Suppressor macrophage treated with lipopolysaccharide for 4 hours (primary cell): ENCODE measurements at regions not wholly inside any gene's neighbourhood (a gene's known extent, or its start where the extent isn't known, plus 50 kb on each side); places are given as distances from the start of the nearest gene placed in this dataset.
"Not testable (repeated sequence)": the region's sequence is repeated elsewhere in the genome, so short reads cannot be mapped to it uniquely, and the experiment has no call there.

Source experiments
- DNase-seq: peaks from one replicate; pipeline ENCODE4 v3.0.0-alpha.2; 2020

GRCh38 chr3:191148131-191148530, 50.9 kb upstream of the OSTN start:
- DNase-seq: no peak

GRCh38 chr3:191143224-191143623, 55.8 kb upstream of the OSTN start:
- DNase-seq: no peak

GRCh38 chr3:191141728-191142127, 57.3 kb upstream of the OSTN start:
- peak; percentile 43 for DNase-seq

- peak; percentile 21 for DNase-seq
Observed at GRCh38 chr3:191139736-191140135, 59.3 kb upstream of the OSTN start.

GRCh38 chr3:191138937-191139336, 60.1 kb upstream of the OSTN start:
- DNase-seq: no peak

- no peak for DNase-seq
Observed at GRCh38 chr3:191137708-191138107, 61.3 kb upstream of the OSTN start.

- DNase-seq: peak; percentile 14
Observed at GRCh38 chr3:191136347-191136746, 62.7 kb upstream of the OSTN start.

- DNase-seq: no peak
Observed at GRCh38 chr3:191135175-191135574, 63.9 kb upstream of the OSTN start.

GRCh38 chr3:191133359-191133758, 65.7 kb upstream of the OSTN start:
- no peak for DNase-seq

- no peak for DNase-seq
Observed at GRCh38 chr3:191131305-191131704, 67.7 kb upstream of the OSTN start.

- DNase-seq: not testable (repeated sequence)
Observed at GRCh38 chr3:191124891-191125290, 74.2 kb upstream of the OSTN start.

- DNase-seq: no peak
Observed at GRCh38 chr3:191123946-191124345, 75.1 kb upstream of the OSTN start.

GRCh38 chr3:191123231-191123630, 75.8 kb upstream of the OSTN start:
- DNase-seq: no peak

GRCh38 chr3:191120447-191121298, 78.4 kb upstream of the OSTN start:
- DNase-seq: no peak

- DNase-seq: no peak
Observed at GRCh38 chr3:191119415-191120295, 79.4 kb upstream of the OSTN start.

- DNase-seq: no peak
Observed at GRCh38 chr3:191111722-191112121, 87.3 kb upstream of the OSTN start.

- no peak for DNase-seq
Observed at GRCh38 chr3:191105418-191105817, 93.6 kb upstream of the OSTN start.

GRCh38 chr3:191100516-191100915, 98.5 kb upstream of the OSTN start:
- no peak for DNase-seq

- DNase-seq: no peak
Observed at GRCh38 chr3:191094057-191094845, 104.8 kb upstream of the OSTN start.

GRCh38 chr3:191087391-191087790, 111.7 kb upstream of the OSTN start:
- DNase-seq: no peak

GRCh38 chr3:191085091-191085490, 114.0 kb upstream of the OSTN start:
- DNase-seq: no peak

GRCh38 chr3:191078913-191079312, 120.1 kb upstream of the OSTN start:
- not testable (repeated sequence) for DNase-seq

GRCh38 chr3:191076903-191077552, 122.0 kb upstream of the OSTN start:
- no peak for DNase-seq
